GM23338 (cell line): ENCODE measurements at regions not wholly inside any gene's neighbourhood (a gene's known extent, or its start where the extent isn't known, plus 50 kb on each side); places are given as distances from the start of the nearest gene placed in this dataset.

Source experiments
- CREB1 ChIP-seq: fragments of 250-450 bp; sonication (Bioruptor Pico); IDR thresholded peaks from 2 replicates; pipeline ENCODE4 v1.5.0; 2020; ENCODE audit warnings: low read depth, mild to moderate bottlenecking, moderate library complexity
- EZH2 ChIP-seq: fragments of 200-600 bp; sonication (generic); IDR thresholded peaks from one replicate; pipeline ENCODE4 v1.8.0; 2017; ENCODE audit warnings: antibody characterized with exemption, mild to moderate bottlenecking, low read depth; ENCODE audit not compliant: unreplicated experiment
- EZH2phosphoT487 ChIP-seq: fragments of 200-600 bp; sonication (generic); IDR thresholded peaks from one replicate; pipeline ENCODE4 v1.8.1; 2018; ENCODE audit warnings: antibody characterized with exemption; ENCODE audit not compliant: unreplicated experiment
- JUNB ChIP-seq: IDR thresholded peaks from one replicate; pipeline ENCODE4 v1.6.1; 2016; ENCODE audit warnings: antibody characterized with exemption; ENCODE audit not compliant: unreplicated experiment
- NANOG ChIP-seq: IDR thresholded peaks from 2 replicates; pipeline ENCODE4 v1.6.1; 2016; ENCODE audit warnings: antibody characterized with exemption, borderline replicate concordance
- POLR2AphosphoS5 ChIP-seq: IDR thresholded peaks from 2 replicates; pipeline ENCODE4 v1.6.1; 2016; ENCODE audit warnings: antibody characterized with exemption, low read depth
- STAT1 ChIP-seq: IDR thresholded peaks from one replicate; pipeline ENCODE4 v1.6.1; 2016; ENCODE audit warnings: antibody characterized with exemption; ENCODE audit not compliant: unreplicated experiment
- ZNF114 ChIP-seq: fragments of 250-450 bp; sonication (Bioruptor Pico); IDR thresholded peaks from 2 replicates; pipeline ENCODE4 v1.5.0; 2020; ENCODE audit warnings: mild to moderate bottlenecking, moderate library complexity
- ZNF331 ChIP-seq: fragments of 250-450 bp; sonication (Bioruptor Pico); IDR thresholded peaks from 2 replicates; pipeline ENCODE4 v1.5.0; 2020; ENCODE audit warnings: low read depth, mild to moderate bottlenecking, moderate library complexity
- TF ChIP-seq, protein P1 (sequence below): fragments of 250-450 bp; sonication (Bioruptor Pico); IDR thresholded peaks from 2 replicates; pipeline ENCODE4 v1.5.0; 2020; ENCODE audit warnings: mild to moderate bottlenecking, moderate library complexity
- TF ChIP-seq, protein P2 (sequence below), 2 experiments: fragments of 200-600 bp in 1 of 2; sonication (generic) in 1 of 2; conservative IDR thresholded peaks; 2 replicates each; pipeline versions ENCODE4 v1.5.1 to v1.6.1; 2016 to 2017; ENCODE audit warnings: antibody characterized with exemption in 2 of 2, low read depth in 2 of 2, mild to moderate bottlenecking in 2 of 2, moderate library complexity in 1 of 2
- TF ChIP-seq, protein P3 (sequence below): IDR thresholded peaks from 2 replicates; pipeline ENCODE4 v1.6.1; 2016; ENCODE audit warnings: antibody characterized with exemption

DNA sequence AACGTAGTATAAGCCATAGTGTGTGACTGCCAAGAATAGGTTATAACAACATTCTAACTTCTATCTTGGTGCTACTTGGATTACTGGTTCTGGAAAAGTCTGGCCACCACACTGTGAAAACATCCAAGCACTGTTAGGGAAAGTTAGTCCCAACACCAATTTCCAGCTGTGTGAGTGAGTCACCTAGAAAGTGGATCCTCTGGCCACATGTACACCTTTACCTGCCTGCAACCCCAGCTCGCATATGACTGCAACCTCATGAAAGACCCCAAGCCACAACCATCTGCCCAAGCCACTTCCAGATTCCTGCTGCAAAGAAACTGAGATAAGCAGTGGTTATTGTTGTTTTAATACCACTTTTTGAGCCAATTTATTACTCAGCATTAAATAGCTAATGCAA is 404.5 kb downstream of the KCTD12 start (continued):
- TF ChIP-seq, protein P1, sequence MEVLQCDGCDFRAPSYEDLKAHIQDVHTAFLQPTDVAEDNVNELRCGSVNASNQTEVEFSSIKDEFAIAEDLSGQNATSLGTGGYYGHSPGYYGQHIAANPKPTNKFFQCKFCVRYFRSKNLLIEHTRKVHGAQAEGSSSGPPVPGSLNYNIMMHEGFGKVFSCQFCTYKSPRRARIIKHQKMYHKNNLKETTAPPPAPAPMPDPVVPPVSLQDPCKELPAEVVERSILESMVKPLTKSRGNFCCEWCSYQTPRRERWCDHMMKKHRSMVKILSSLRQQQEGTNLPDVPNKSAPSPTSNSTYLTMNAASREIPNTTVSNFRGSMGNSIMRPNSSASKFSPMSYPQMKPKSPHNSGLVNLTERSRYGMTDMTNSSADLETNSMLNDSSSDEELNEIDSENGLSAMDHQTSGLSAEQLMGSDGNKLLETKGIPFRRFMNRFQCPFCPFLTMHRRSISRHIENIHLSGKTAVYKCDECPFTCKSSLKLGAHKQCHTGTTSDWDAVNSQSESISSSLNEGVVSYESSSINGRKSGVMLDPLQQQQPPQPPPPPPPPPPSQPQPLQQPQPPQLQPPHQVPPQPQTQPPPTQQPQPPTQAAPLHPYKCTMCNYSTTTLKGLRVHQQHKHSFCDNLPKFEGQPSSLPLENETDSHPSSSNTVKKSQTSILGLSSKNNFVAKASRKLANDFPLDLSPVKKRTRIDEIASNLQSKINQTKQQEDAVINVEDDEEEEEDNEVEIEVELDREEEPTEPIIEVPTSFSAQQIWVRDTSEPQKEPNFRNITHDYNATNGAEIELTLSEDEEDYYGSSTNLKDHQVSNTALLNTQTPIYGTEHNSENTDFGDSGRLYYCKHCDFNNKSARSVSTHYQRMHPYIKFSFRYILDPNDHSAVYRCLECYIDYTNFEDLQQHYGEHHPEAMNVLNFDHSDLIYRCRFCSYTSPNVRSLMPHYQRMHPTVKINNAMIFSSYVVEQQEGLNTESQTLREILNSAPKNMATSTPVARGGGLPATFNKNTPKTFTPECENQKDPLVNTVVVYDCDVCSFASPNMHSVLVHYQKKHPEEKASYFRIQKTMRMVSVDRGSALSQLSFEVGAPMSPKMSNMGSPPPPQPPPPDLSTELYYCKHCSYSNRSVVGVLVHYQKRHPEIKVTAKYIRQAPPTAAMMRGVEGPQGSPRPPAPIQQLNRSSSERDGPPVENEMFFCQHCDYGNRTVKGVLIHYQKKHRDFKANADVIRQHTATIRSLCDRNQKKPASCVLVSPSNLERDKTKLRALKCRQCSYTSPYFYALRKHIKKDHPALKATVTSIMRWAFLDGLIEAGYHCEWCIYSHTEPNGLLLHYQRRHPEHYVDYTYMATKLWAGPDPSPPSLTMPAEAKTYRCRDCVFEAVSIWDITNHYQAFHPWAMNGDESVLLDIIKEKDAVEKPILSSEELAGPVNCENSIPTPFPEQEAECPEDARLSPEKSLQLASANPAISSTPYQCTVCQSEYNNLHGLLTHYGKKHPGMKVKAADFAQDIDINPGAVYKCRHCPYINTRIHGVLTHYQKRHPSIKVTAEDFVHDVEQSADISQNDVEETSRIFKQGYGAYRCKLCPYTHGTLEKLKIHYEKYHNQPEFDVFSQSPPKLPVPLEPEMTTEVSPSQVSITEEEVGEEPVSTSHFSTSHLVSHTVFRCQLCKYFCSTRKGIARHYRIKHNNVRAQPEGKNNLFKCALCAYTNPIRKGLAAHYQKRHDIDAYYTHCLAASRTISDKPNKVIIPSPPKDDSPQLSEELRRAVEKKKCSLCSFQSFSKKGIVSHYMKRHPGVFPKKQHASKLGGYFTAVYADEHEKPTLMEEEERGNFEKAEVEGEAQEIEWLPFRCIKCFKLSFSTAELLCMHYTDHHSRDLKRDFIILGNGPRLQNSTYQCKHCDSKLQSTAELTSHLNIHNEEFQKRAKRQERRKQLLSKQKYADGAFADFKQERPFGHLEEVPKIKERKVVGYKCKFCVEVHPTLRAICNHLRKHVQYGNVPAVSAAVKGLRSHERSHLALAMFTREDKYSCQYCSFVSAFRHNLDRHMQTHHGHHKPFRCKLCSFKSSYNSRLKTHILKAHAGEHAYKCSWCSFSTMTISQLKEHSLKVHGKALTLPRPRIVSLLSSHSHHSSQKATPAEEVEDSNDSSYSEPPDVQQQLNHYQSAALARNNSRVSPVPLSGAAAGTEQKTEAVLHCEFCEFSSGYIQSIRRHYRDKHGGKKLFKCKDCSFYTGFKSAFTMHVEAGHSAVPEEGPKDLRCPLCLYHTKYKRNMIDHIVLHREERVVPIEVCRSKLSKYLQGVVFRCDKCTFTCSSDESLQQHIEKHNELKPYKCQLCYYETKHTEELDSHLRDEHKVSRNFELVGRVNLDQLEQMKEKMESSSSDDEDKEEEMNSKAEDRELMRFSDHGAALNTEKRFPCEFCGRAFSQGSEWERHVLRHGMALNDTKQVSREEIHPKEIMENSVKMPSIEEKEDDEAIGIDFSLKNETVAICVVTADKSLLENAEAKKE (CRISPR knock-in tag) = no peak
- TF ChIP-seq NANOG (no peak), STAT1 (no peak), POLR2AphosphoS5 (no peak), EZH2 (no peak), CREB1 (no peak), ZNF331 (no peak), JUNB (no peak), ZNF114 (no peak), EZH2phosphoT487 (no peak)
- TF ChIP-seq, protein P2, sequence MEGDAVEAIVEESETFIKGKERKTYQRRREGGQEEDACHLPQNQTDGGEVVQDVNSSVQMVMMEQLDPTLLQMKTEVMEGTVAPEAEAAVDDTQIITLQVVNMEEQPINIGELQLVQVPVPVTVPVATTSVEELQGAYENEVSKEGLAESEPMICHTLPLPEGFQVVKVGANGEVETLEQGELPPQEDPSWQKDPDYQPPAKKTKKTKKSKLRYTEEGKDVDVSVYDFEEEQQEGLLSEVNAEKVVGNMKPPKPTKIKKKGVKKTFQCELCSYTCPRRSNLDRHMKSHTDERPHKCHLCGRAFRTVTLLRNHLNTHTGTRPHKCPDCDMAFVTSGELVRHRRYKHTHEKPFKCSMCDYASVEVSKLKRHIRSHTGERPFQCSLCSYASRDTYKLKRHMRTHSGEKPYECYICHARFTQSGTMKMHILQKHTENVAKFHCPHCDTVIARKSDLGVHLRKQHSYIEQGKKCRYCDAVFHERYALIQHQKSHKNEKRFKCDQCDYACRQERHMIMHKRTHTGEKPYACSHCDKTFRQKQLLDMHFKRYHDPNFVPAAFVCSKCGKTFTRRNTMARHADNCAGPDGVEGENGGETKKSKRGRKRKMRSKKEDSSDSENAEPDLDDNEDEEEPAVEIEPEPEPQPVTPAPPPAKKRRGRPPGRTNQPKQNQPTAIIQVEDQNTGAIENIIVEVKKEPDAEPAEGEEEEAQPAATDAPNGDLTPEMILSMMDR (conservative IDR thresholded peaks at IDR 0.05; ENCODE audit: low read depth in 2 of 2) = no peak
- TF ChIP-seq, protein P3, sequence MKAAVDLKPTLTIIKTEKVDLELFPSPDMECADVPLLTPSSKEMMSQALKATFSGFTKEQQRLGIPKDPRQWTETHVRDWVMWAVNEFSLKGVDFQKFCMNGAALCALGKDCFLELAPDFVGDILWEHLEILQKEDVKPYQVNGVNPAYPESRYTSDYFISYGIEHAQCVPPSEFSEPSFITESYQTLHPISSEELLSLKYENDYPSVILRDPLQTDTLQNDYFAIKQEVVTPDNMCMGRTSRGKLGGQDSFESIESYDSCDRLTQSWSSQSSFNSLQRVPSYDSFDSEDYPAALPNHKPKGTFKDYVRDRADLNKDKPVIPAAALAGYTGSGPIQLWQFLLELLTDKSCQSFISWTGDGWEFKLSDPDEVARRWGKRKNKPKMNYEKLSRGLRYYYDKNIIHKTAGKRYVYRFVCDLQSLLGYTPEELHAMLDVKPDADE = no peak
